Astrocyte (in vitro differentiated cells and primary cell): ENCODE measurements at regions not wholly inside any gene's neighbourhood (a gene's known extent, or its start where the extent isn't known, plus 50 kb on each side); places are given as distances from the start of the nearest gene placed in this dataset.

Experiments used
- DNase-seq: peaks from one replicate; pipeline ENCODE4 v3.0.0-alpha.2; 2010; ENCODE audit warnings: low read depth
- FAIRE-seq: peaks from 2 replicates; lab custom pipeline; 2011; peaks lifted over from hg19 to GRCh38; lab: Jason Lieb, UNC
- H2AFZ ChIP-seq: 2 replicates; pipeline ENCODE4 v1.6.0; 2012; ENCODE audit warnings: low read depth, low read length, inconsistent platforms
- H3K27ac ChIP-seq: 2 replicates; pipeline ENCODE4 v1.5.1; 2011; ENCODE audit warnings: low read depth, low read length, inconsistent platforms
- H3K27me3 ChIP-seq: 2 replicates; pipeline ENCODE4 v1.6.0; 2011; ENCODE audit warnings: low read length, inconsistent platforms; ENCODE audit not compliant: insufficient read depth
- H3K36me3 ChIP-seq: 2 replicates; pipeline ENCODE4 v1.5.1; 2011; ENCODE audit warnings: low read length, inconsistent platforms; ENCODE audit not compliant: insufficient read depth
- H3K4me1 ChIP-seq: 2 replicates; pipeline ENCODE4 v1.5.1; 2011; ENCODE audit warnings: low read length, inconsistent platforms; ENCODE audit not compliant: insufficient read depth
- H3K4me2 ChIP-seq: 2 replicates; pipeline ENCODE4 v1.6.0; 2012; ENCODE audit warnings: low read length, inconsistent platforms
- H3K4me3 ChIP-seq: 2 replicates; pipeline ENCODE4 v1.5.1; 2011; ENCODE audit warnings: low read depth, mild to moderate bottlenecking, low read length, inconsistent platforms; ENCODE audit not compliant: insufficient read depth
- H3K79me2 ChIP-seq: 2 replicates; pipeline ENCODE4 v1.6.0; 2012; ENCODE audit warnings: mild to moderate bottlenecking, low read length, inconsistent platforms; ENCODE audit not compliant: insufficient read depth
- H3K9ac ChIP-seq: 2 replicates; pipeline ENCODE4 v1.6.0; 2012; ENCODE audit warnings: mild to moderate bottlenecking, low read length, inconsistent platforms
- H3K9me3 ChIP-seq: 2 replicates; pipeline ENCODE4 v1.5.1; 2012; ENCODE audit warnings: low read depth, mild to moderate bottlenecking, low read length, inconsistent platforms; ENCODE audit not compliant: insufficient read depth
- H4K20me1 ChIP-seq: 2 replicates; pipeline ENCODE4 v1.6.0; 2012; ENCODE audit warnings: low read length, inconsistent platforms; ENCODE audit not compliant: insufficient read depth
- H3K27ac Mint-ChIP-seq: one replicate; pipeline ENCODE4 v1.8.0; 2021; ENCODE audit warnings: mild to moderate bottlenecking, mixed read lengths; ENCODE audit not compliant: unreplicated experiment
- H3K27me3 Mint-ChIP-seq: one replicate; pipeline ENCODE4 v1.8.0; 2021; ENCODE audit warnings: low read depth, mixed read lengths; ENCODE audit not compliant: unreplicated experiment
- H3K36me3 Mint-ChIP-seq: one replicate; pipeline ENCODE4 v1.8.0; 2021; ENCODE audit warnings: low read depth, mixed read lengths; ENCODE audit not compliant: unreplicated experiment
- H3K4me1 Mint-ChIP-seq: one replicate; pipeline ENCODE4 v1.8.0; 2021; ENCODE audit warnings: low read depth, mixed read lengths; ENCODE audit not compliant: unreplicated experiment
- H3K4me3 Mint-ChIP-seq: one replicate; pipeline ENCODE4 v1.8.0; 2021; ENCODE audit warnings: mild to moderate bottlenecking, moderate library complexity, mixed read lengths; ENCODE audit not compliant: unreplicated experiment
- H3K9me3 Mint-ChIP-seq: one replicate; pipeline ENCODE4 v1.8.0; 2021; ENCODE audit warnings: mild to moderate bottlenecking, mixed read lengths; ENCODE audit not compliant: unreplicated experiment
- CTCF ChIP-seq: IDR thresholded peaks from 2 replicates; pipeline ENCODE4 v1.5.1; 2011; ENCODE audit warnings: low read depth, mild to moderate bottlenecking, inconsistent platforms, low read length, moderate library complexity; ENCODE audit not compliant: insufficient read depth
- EZH2 ChIP-seq: IDR thresholded peaks from 2 replicates; pipeline ENCODE4 v1.6.1; 2012; ENCODE audit warnings: mild to moderate bottlenecking, low read length, inconsistent platforms; ENCODE audit not compliant: insufficient read depth

DNA sequence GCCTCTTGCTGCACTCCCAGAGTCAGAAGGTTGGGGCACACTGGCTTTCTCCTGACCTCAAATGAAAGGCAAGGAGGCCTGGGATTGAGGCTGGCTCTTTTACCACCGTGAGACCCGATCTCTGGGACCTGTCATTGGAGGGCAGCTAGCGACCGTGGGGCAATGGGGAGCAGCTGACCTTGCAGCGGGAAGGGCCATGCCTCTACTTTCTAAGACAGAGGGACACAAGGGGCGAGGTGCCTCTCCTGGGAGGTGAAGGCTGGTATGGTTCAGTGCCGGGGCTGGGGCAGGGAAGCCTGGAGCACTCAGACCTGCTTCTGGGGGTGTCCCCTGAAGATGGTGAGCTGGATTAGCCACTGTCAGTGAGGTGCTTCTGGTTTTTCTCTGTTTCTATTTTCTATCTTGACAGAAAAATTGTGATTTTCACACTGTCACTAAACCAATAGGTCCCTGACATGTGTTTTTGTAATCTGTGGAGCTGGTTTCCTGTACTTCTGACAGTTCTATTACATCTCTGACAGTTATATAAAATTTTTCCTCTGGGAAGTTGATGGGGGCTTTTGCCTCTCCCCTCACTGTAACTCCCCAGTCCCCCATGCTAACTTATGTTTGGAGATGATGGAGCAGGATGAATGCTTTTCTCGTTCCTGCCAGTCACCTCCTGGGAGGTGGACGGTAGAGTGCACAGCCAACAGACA is 340.8 kb downstream of the RPS24 start:
- Histone ChIP-seq H2AFZ (no peak overlapping the region), H3K4me2 (no peak overlapping the region), H3K79me2 (no peaks in the 10 kb centered on the region), H3K27ac (no peak overlapping the region), H3K36me3 (no peaks in the 10 kb centered on the region), H3K4me1 (no peaks in the 10 kb centered on the region), H3K27me3 (peaks cover 35% of the 10 kb centered on the region), H3K9ac (no peak overlapping the region), H3K4me3 (no peak overlapping the region), H4K20me1 (no peaks in the 10 kb centered on the region), H3K9me3 (peaks cover 6% of the 10 kb centered on the region)
- Mint-ChIP-seq H3K36me3 (no peaks in the 10 kb centered on the region), H3K9me3 (peaks cover 10% of the 10 kb centered on the region), H3K4me1 (no peaks in the 10 kb centered on the region), H3K27ac (no peak overlapping the region), H3K4me3 (no peak overlapping the region), H3K27me3 (peaks cover 81% of the 10 kb centered on the region)
- TF ChIP-seq EZH2 (no peak), CTCF (no peak)
- DNase-seq (no peak), FAIRE-seq (no peak)

- Mint-ChIP-seq H3K36me3 (no peaks in the 10 kb centered on the region), H3K4me1 (no peaks in the 10 kb centered on the region), H3K27ac (no peak overlapping the region), H3K27me3 (peaks cover 78% of the 10 kb centered on the region), H3K4me3 (no peak overlapping the region), H3K9me3 (peaks cover 8% of the 10 kb centered on the region)
- Histone ChIP-seq H3K4me2 (no peak overlapping the region), H3K4me1 (no peaks in the 10 kb centered on the region), H4K20me1 (no peaks in the 10 kb centered on the region), H3K9me3 (peaks cover 7% of the 10 kb centered on the region), H3K4me3 (no peak overlapping the region), H3K9ac (no peak overlapping the region), H3K36me3 (no peaks in the 10 kb centered on the region), H3K79me2 (no peaks in the 10 kb centered on the region), H3K27ac (no peak overlapping the region), H2AFZ (no peak overlapping the region), H3K27me3 (peaks cover 34% of the 10 kb centered on the region)
- DNase-seq (no peak), FAIRE-seq (no peak)
- TF ChIP-seq CTCF (no peak), EZH2 (no peak)
Measured at GRCh38 chr10:78375854-78376785, 342.5 kb downstream of the RPS24 start.
